ENCODE measurements at regions not wholly inside any gene's neighbourhood (a gene's known extent, or its start where the extent isn't known, plus 50 kb on each side); places are given as distances from the start of the nearest gene placed in this dataset.

DNA sequence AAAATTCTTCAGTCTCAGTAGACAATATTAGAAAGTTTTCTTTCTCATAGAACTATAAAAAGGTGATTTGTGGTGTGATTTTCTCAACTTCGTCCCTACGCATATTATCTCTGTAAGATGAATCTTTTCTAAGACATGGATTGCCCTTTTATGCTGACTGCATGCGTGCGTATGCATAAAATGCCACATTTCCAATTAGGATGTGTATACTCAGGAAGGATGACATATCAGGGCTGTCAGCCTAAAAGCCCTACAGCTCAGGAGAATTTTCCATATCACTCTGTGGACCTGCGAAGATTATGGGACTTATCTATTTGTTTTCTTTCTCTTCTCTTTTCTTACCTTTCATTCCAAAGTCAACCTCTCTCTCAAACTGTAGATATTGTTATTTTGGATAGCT, 166.5 kb upstream of the GPC6 start:
- POLR2A ChIA-PET (ENCODE audit: partially characterized antibody), result no interaction called here
- FAIRE-seq, result no peak
- no peaks in the 10 kb centered on the region for H3K79me2 ChIP-seq (ENCODE audit: control insufficient read depth in 1 of 2, insufficient read depth in 2 of 2, low read length in 2 of 2)
- TF ChIP-seq RNF2 (IDR thresholded peaks at IDR 0.05; ENCODE audit: borderline replicate concordance, low read depth, low read length, missing control alignments, poor library complexity, severe bottlenecking), result no peak
- no peak for TF ChIP-seq KDM4A (IDR thresholded peaks at IDR 0.05; ENCODE audit: low read depth, low read length, severe bottlenecking)
- TF ChIP-seq KDM1A (IDR thresholded peaks at IDR 0.05; ENCODE audit: borderline replicate concordance, low read length), result no peak
- no peak for TF ChIP-seq TBP (IDR thresholded peaks at IDR 0.05; ENCODE audit: low read depth, low read length)
- TF ChIP-seq SUZ12 (IDR thresholded peaks at IDR 0.05; ENCODE audit: low read length), result no peak
- TF ChIP-seq EZH2 (IDR thresholded peaks at IDR 0.05; ENCODE audit: low read depth, low read length, severe bottlenecking), result no peak
- no peak for TF ChIP-seq CEBPB (IDR thresholded peaks at IDR 0.05; ENCODE audit: low read depth, low read length)
- no peak for TF ChIP-seq TCF12 (IDR thresholded peaks at IDR 0.05; ENCODE audit: low read depth, low read length)
- no peak for TF ChIP-seq YY1 (IDR thresholded peaks at IDR 0.05; ENCODE audit: low read depth, low read length)
- TF ChIP-seq, protein P1, sequence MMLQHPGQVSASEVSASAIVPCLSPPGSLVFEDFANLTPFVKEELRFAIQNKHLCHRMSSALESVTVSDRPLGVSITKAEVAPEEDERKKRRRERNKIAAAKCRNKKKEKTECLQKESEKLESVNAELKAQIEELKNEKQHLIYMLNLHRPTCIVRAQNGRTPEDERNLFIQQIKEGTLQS (IDR thresholded peaks at IDR 0.05; ENCODE audit: insufficient read depth, low read depth, low read length), result no peak
- TF ChIP-seq RFX5 (IDR thresholded peaks at IDR 0.05; ENCODE audit: borderline replicate concordance, low read depth, low read length), result no peak
- TF ChIP-seq, protein P2, sequence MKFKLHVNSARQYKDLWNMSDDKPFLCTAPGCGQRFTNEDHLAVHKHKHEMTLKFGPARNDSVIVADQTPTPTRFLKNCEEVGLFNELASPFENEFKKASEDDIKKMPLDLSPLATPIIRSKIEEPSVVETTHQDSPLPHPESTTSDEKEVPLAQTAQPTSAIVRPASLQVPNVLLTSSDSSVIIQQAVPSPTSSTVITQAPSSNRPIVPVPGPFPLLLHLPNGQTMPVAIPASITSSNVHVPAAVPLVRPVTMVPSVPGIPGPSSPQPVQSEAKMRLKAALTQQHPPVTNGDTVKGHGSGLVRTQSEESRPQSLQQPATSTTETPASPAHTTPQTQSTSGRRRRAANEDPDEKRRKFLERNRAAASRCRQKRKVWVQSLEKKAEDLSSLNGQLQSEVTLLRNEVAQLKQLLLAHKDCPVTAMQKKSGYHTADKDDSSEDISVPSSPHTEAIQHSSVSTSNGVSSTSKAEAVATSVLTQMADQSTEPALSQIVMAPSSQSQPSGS (IDR thresholded peaks at IDR 0.05; ENCODE audit: low read length), result no peak
- no peak for TF ChIP-seq POLR2A (IDR thresholded peaks at IDR 0.05; ENCODE audit: control extremely low read depth in 1 of 2, low read depth in 2 of 2, low read length in 2 of 2)

More for the DNA sequence above, 166.5 kb upstream of the GPC6 start:
- H3K9me3 ChIP-seq (ENCODE audit: insufficient read depth in 2 of 2, low read depth in 1 of 2, low read length in 1 of 2), result no peaks in the 10 kb centered on the region
- H3K79me1 ChIP-seq (ENCODE audit: low read depth, low read length), result no peaks in the 10 kb centered on the region
- H4K5ac ChIP-seq (ENCODE audit: insufficient read length, low read depth, low read length), result no peak overlapping the region
- no peak overlapping the region for H2AK5ac ChIP-seq (ENCODE audit: low read depth, low read length)
- no peaks in the 10 kb centered on the region; a peak in 2 of 7 replicates for H3K4me1 ChIP-seq (replicated peaks in 1 of 4; ENCODE audit: control insufficient read depth in 3 of 4, insufficient read depth in 4 of 4, low read length in 3 of 4)
- H3K23ac ChIP-seq (ENCODE audit: insufficient read length), result no peak overlapping the region
- H3K4me3 ChIP-seq (ENCODE audit: extremely low read depth in 1 of 4, insufficient read depth in 2 of 4, low read depth in 3 of 4, low read length in 4 of 4), result no peak overlapping the region
- no peak overlapping the region for H2AFZ ChIP-seq (ENCODE audit: low read length)
- no peak overlapping the region for H3K14ac ChIP-seq (ENCODE audit: insufficient read length)
- no peak overlapping the region for H3K18ac ChIP-seq (ENCODE audit: extremely low read depth, low read length)
- no peaks in the 10 kb centered on the region for H4K20me1 ChIP-seq (replicated peaks in 1 of 2; ENCODE audit: control insufficient read depth in 1 of 2, insufficient read depth in 2 of 2, low read length in 2 of 2)
- no peak overlapping the region for H4K8ac ChIP-seq (ENCODE audit: extremely low read depth, insufficient read depth, low read length)
- H3K27ac ChIP-seq (ENCODE audit: low read depth, low read length), result no peak overlapping the region
- H2BK15ac ChIP-seq (ENCODE audit: low read length), result no peak overlapping the region
- CTCF ChIA-PET (ENCODE audit: partially characterized antibody), result interaction anchor here (0.8 to 1.2 kb wide), 2 partner anchors 9 to 55 kb away, joined by 3 read pairs; no protein-coding TSS in a partner anchor
- H2BK120ac ChIP-seq (replicated peaks; ENCODE audit: low read depth, low read length), result no peak overlapping the region
- H3K27me3 ChIP-seq (replicated peaks in 1 of 4; ENCODE audit: control insufficient read depth in 3 of 4, extremely low read depth in 1 of 4, insufficient read depth in 3 of 4, low read length in 3 of 4), result no peaks in the 10 kb centered on the region
- no peak overlapping the region for H3K4me2 ChIP-seq (ENCODE audit: insufficient read depth in 1 of 2, low read depth in 2 of 2, low read length in 2 of 2)
- no peak overlapping the region for H3K4ac ChIP-seq (replicated peaks; ENCODE audit: insufficient read length, low read depth, low read length)
- no peak overlapping the region for H2BK12ac ChIP-seq (ENCODE audit: low read depth, low read length)
- no peak overlapping the region for H3K56ac ChIP-seq (replicated peaks; ENCODE audit: insufficient read length, low read depth, low read length)
- H3K23me2 ChIP-seq (ENCODE audit: low read depth, low read length), result no peaks in the 10 kb centered on the region
- WGBS, 2 experiments (ENCODE audit: extremely low coverage in 1 of 2, insufficient coverage in 1 of 2, insufficient read length in 1 of 2, insufficient replicate concordance in 2 of 2, low coverage in 1 of 2, low lambda C conversion rate in 2 of 2, missing lambda C conversion rate in 1 of 2), result 93% methylated on average over 5 of the region's 5 CpGs; no CpG with 5 or more reads in 1 of the 2 experiments
- no peak overlapping the region for H3K9ac ChIP-seq (replicated peaks in 1 of 4; ENCODE audit: extremely low read depth in 1 of 4, low read depth in 3 of 4, low read length in 3 of 4)
- no peak overlapping the region for H2BK20ac ChIP-seq (ENCODE audit: low read length)
- no peak for DNase-seq (ENCODE audit: low read depth in 1 of 2, low spot score in 2 of 2)
- H2BK5ac ChIP-seq (ENCODE audit: low read depth, low read length), result no peak overlapping the region
- H3K36me3 ChIP-seq (ENCODE audit: control insufficient read depth in 2 of 4, insufficient read depth in 4 of 4, low read length in 3 of 4), result no peaks in the 10 kb centered on the region
- H4K91ac ChIP-seq (replicated peaks; ENCODE audit: insufficient read length, low read length), result no peak overlapping the region
